ENCODE measurements at regions not wholly inside any gene's neighbourhood (a gene's known extent, or its start where the extent isn't known, plus 50 kb on each side); places are given as distances from the start of the nearest gene placed in this dataset.

- no peak for TF ChIP-seq CTCF (conservative IDR thresholded peaks at IDR 0.05)
- no peak overlapping the region for H3K27ac ChIP-seq
Measured at GRCh38 chr12:113622410-113622809, 150.7 kb upstream of the LHX5 start.

GRCh38 chr12:113620437-113620976 lies 148.8 kb upstream of the LHX5 start:
- TF ChIP-seq CTCF (conservative IDR thresholded peaks at IDR 0.05) = no peak
- H3K27ac ChIP-seq = no peak overlapping the region

GRCh38 chr12:113619202-113619601 lies 147.5 kb upstream of the LHX5 start:
- H3K27ac ChIP-seq = no peak overlapping the region
- no peak for TF ChIP-seq CTCF (conservative IDR thresholded peaks at IDR 0.05)

GRCh38 chr12:113613414-113613813 lies 141.7 kb upstream of the LHX5 start:
- TF ChIP-seq CTCF (conservative IDR thresholded peaks at IDR 0.05) = no peak

GRCh38 chr12:113612793-113613192 lies 141.1 kb upstream of the LHX5 start:
- TF ChIP-seq CTCF (conservative IDR thresholded peaks at IDR 0.05) = no peak
- H3K27ac ChIP-seq = no peak overlapping the region

More at GRCh38 chr12:113613414-113613813, 141.7 kb upstream of the LHX5 start:
- no peak overlapping the region for H3K27ac ChIP-seq

- no peak for TF ChIP-seq CTCF (conservative IDR thresholded peaks at IDR 0.05)
- H3K27ac ChIP-seq = no peak overlapping the region
Measured at GRCh38 chr12:113612076-113612728, 140.5 kb upstream of the LHX5 start.

- TF ChIP-seq CTCF (conservative IDR thresholded peaks at IDR 0.05) = no peak
- no peak overlapping the region for H3K27ac ChIP-seq
Measured at GRCh38 chr12:113611652-113612051, 140.0 kb upstream of the LHX5 start.

Data from VCaP (cell line).